ENCODE measurements at regions not wholly inside any gene's neighbourhood (a gene's known extent, or its start where the extent isn't known, plus 50 kb on each side); places are given as distances from the start of the nearest gene placed in this dataset.

- H3K36me3 ChIP-seq (replicated peaks in 1 of 2; ENCODE audit: control extremely low read depth in 1 of 2, control insufficient read depth in 1 of 2, extremely low read depth in 1 of 2, insufficient read depth in 2 of 2, low read length in 1 of 2), result no peaks in the 10 kb centered on the region
- TF ChIP-seq EZH2 (IDR thresholded peaks at IDR 0.05; ENCODE audit: borderline replicate concordance, insufficient read depth, low read depth, low read length, poor library complexity, severe bottlenecking), result no peak
- TF ChIP-seq CTCF (IDR thresholded peaks at IDR 0.05), result no peak
- H3K9ac ChIP-seq (ENCODE audit: low read length), result no peak overlapping the region
- H3K9me3 Mint-ChIP-seq (ENCODE audit: insufficient read depth), result peaks cover 4% of the 10 kb centered on the region
- intact Hi-C loops (cut with micrococcal nuclease), result no loop called here
- ATAC-seq (ENCODE audit: low read depth), result no peak
- no peaks in the 10 kb centered on the region for H3K27me3 Mint-ChIP-seq
- no peak overlapping the region for H3K4me2 ChIP-seq (replicated peaks; ENCODE audit: low read depth, low read length, poor library complexity, severe bottlenecking)
- H3K4me3 ChIP-seq (ENCODE audit: control extremely low read depth in 1 of 5, extremely low read depth in 1 of 5, insufficient read depth in 1 of 5, low read depth in 2 of 5, low read length in 4 of 5), result no peak overlapping the region
- no peak overlapping the region for H3K27ac Mint-ChIP-seq
- H3K4me1 ChIP-seq (ENCODE audit: control insufficient read depth in 2 of 2, insufficient read depth in 2 of 2, low read length in 2 of 2), result no peaks in the 10 kb centered on the region
- H3K27me3 ChIP-seq (replicated peaks in 1 of 4; ENCODE audit: control extremely low read depth in 1 of 4, control insufficient read depth in 3 of 4, insufficient read depth in 4 of 4, low read length in 3 of 4), result no peaks in the 10 kb centered on the region
- no peak for DNase-seq
- CTCF ChIA-PET, result no interaction called here
- no peak overlapping the region for H3K27ac ChIP-seq (ENCODE audit: low read length in 2 of 2)
- H3K9me3 ChIP-seq (ENCODE audit: control extremely low read depth in 1 of 3, control insufficient read depth in 2 of 3, insufficient read depth in 1 of 3, low read length in 2 of 3), result no peaks in the 10 kb centered on the region
- H3K4me1 Mint-ChIP-seq, result no peaks in the 10 kb centered on the region
- no peaks in the 10 kb centered on the region for H3K79me2 ChIP-seq (ENCODE audit: control insufficient read depth, insufficient read depth, low read length)
- no peak overlapping the region for H3K4me3 Mint-ChIP-seq
- WGBS (ENCODE audit: insufficient coverage), result no CpG with 5 or more reads among the region's 2 CpGs
- POLR2A ChIA-PET, result no interaction called here
- H4K20me1 ChIP-seq (ENCODE audit: control insufficient read depth, insufficient read depth, low read length, poor library complexity, severe bottlenecking), result no peaks in the 10 kb centered on the region
- H2AFZ ChIP-seq (ENCODE audit: insufficient read depth, low read depth, low read length, poor library complexity, severe bottlenecking), result no peak overlapping the region
Observed at GRCh38 chr2:107340955-107341354, 455.0 kb upstream of the ST6GAL2 start.

- Mint-ChIP-seq H3K27ac (no peak overlapping the region), H3K4me1 (no peaks in the 10 kb centered on the region), H3K4me3 (no peak overlapping the region), H3K9me3 (ENCODE audit: insufficient read depth) (peaks cover 8% of the 10 kb centered on the region), H3K27me3 (no peaks in the 10 kb centered on the region)
- Histone ChIP-seq H3K9me3 (ENCODE audit: control extremely low read depth in 1 of 3, control insufficient read depth in 2 of 3, insufficient read depth in 1 of 3, low read length in 2 of 3) (no peaks in the 10 kb centered on the region), H3K4me2 (replicated peaks; ENCODE audit: low read depth, low read length, poor library complexity, severe bottlenecking) (no peak overlapping the region), H3K9ac (ENCODE audit: low read length) (no peak overlapping the region), H3K4me1 (ENCODE audit: control insufficient read depth in 2 of 2, insufficient read depth in 2 of 2, low read length in 2 of 2) (no peaks in the 10 kb centered on the region), H3K27ac (ENCODE audit: low read length in 2 of 2) (no peak overlapping the region), H3K79me2 (ENCODE audit: control insufficient read depth, insufficient read depth, low read length) (no peaks in the 10 kb centered on the region), H4K20me1 (ENCODE audit: control insufficient read depth, insufficient read depth, low read length, poor library complexity, severe bottlenecking) (no peaks in the 10 kb centered on the region), H3K27me3 (replicated peaks in 1 of 4; ENCODE audit: control extremely low read depth in 1 of 4, control insufficient read depth in 3 of 4, insufficient read depth in 4 of 4, low read length in 3 of 4) (no peaks in the 10 kb centered on the region), H3K4me3 (ENCODE audit: control extremely low read depth in 1 of 5, extremely low read depth in 1 of 5, insufficient read depth in 1 of 5, low read depth in 2 of 5, low read length in 4 of 5) (no peak overlapping the region), H2AFZ (ENCODE audit: insufficient read depth, low read depth, low read length, poor library complexity, severe bottlenecking) (no peak overlapping the region), H3K36me3 (replicated peaks in 1 of 2; ENCODE audit: control extremely low read depth in 1 of 2, control insufficient read depth in 1 of 2, extremely low read depth in 1 of 2, insufficient read depth in 2 of 2, low read length in 1 of 2) (no peaks in the 10 kb centered on the region)
- CTCF ChIA-PET, result no interaction called here
- no peak for ATAC-seq (ENCODE audit: low read depth)
- intact Hi-C loops (cut with micrococcal nuclease), result no loop called here
- TF ChIP-seq CTCF (IDR thresholded peaks at IDR 0.05) (no peak), EZH2 (IDR thresholded peaks at IDR 0.05; ENCODE audit: borderline replicate concordance, insufficient read depth, low read depth, low read length, poor library complexity, severe bottlenecking) (no peak)
- WGBS (ENCODE audit: insufficient coverage), result no CpG with 5 or more reads among the region's 4 CpGs
- POLR2A ChIA-PET, result no interaction called here
- DNase-seq, result no peak
Observed at GRCh38 chr2:107349329-107349728, 463.4 kb upstream of the ST6GAL2 start.

Data from B cell (primary cell).